SK-N-SH (cell line): ENCODE measurements at regions not wholly inside any gene's neighbourhood (a gene's known extent, or its start where the extent isn't known, plus 50 kb on each side); places are given as distances from the start of the nearest gene placed in this dataset.

Experiments used
- CTCF ChIA-PET: fragments of 300-600, 350-600 bp; formaldehyde crosslinking; extraction: SDS; loops from one replicate; lab custom pipeline; 2021; lab: Yijun Ruan, JAX
- POLR2A ChIA-PET: fragments of 350-600 bp; sonication (Branson Sonifier 250); formaldehyde crosslinking; extraction: SDS; loops from one replicate; lab custom pipeline; 2020; ENCODE audit warnings: antibody characterized with exemption, inconsistent platforms; lab: Yijun Ruan, JAX
- DNase-seq: peaks from one replicate; pipeline ENCODE4 v3.0.0; 2012
- H2AFZ ChIP-seq: fragments of 200-600 bp; sonication (generic); 2 replicates; pipeline ENCODE4 v1.8.1; 2016; ENCODE audit warnings: antibody characterized with exemption, mild to moderate bottlenecking, low read depth
- H3F3A ChIP-seq: fragments of 200-600 bp; sonication (generic); replicated peaks from 2 replicates; pipeline ENCODE3; 2016; ENCODE audit warnings: antibody characterized with exemption, mild to moderate bottlenecking; ENCODE audit not compliant: insufficient read depth
- H3K27ac ChIP-seq, 2 experiments: fragments of 200-500 bp in 1 of 2; fragments of 200-600 bp in 1 of 2; sonication (Bioruptor generic) in 1 of 2; sonication (generic), shearing (Covaris generic) in 1 of 2; 2 replicates each; pipeline versions ENCODE4 v1.5.1 to v1.6.1; 2014 to 2016; ENCODE audit warnings: low read depth in 2 of 2, inconsistent platforms in 1 of 2, low read length in 1 of 2, mild to moderate bottlenecking in 1 of 2, mixed read lengths in 1 of 2
- H3K27me3 ChIP-seq: fragments of 200-600 bp; sonication (generic), shearing (Covaris generic); 2 replicates; pipeline ENCODE4 v1.6.1; 2016; ENCODE audit warnings: mixed run types; ENCODE audit not compliant: insufficient read depth
- H3K36me3 ChIP-seq, 2 experiments: fragments of 200-500 bp in 1 of 2; fragments of 200-600 bp in 1 of 2; sonication (Bioruptor generic) in 1 of 2; sonication (generic) in 1 of 2; replicated peaks in 1 of 2; 2 replicates each; pipeline versions ENCODE3 to v1.5.1; 2014 to 2016; ENCODE audit warnings: low read length in 1 of 2, mild to moderate bottlenecking in 1 of 2; ENCODE audit not compliant: insufficient read depth in 2 of 2, control insufficient read depth in 1 of 2
- H3K4me1 ChIP-seq, 2 experiments: fragments of 200-500 bp in 1 of 2; fragments of 200-600 bp in 1 of 2; sonication (Bioruptor generic) in 1 of 2; sonication (generic), shearing (Covaris generic) in 1 of 2; 2 replicates each; pipeline versions ENCODE4 v1.5.1 to v1.6.1; 2014 to 2016; ENCODE audit warnings: low read depth in 1 of 2, low read length in 1 of 2, mixed run types in 1 of 2; ENCODE audit not compliant: insufficient read depth in 2 of 2, control insufficient read depth in 1 of 2
- H3K4me2 ChIP-seq: fragments of 200-600 bp; sonication (generic), shearing (Covaris generic); 2 replicates; pipeline ENCODE4 v1.6.1; 2017; ENCODE audit warnings: mixed run types
- H3K4me3 ChIP-seq, 2 experiments: fragments of 200-500 bp in 1 of 2; fragments of 200-600 bp in 1 of 2; sonication (Bioruptor generic) in 1 of 2; sonication (generic), shearing (Covaris generic) in 1 of 2; 2 replicates each; pipeline versions ENCODE4 v1.5.1 to v1.8.1; 2014 to 2016; ENCODE audit warnings: low read depth in 2 of 2, inconsistent platforms in 1 of 2, low read length in 1 of 2, mild to moderate bottlenecking in 1 of 2, mixed read lengths in 1 of 2, moderate library complexity in 1 of 2
- H3K79me2 ChIP-seq: fragments of 200-600 bp; sonication (generic); 2 replicates; pipeline ENCODE4 v1.8.1; 2017; ENCODE audit warnings: mild to moderate bottlenecking; ENCODE audit not compliant: insufficient read depth
- H3K9ac ChIP-seq: fragments of 200-600 bp; sonication (generic); 2 replicates; pipeline ENCODE4 v1.6.1; 2017; ENCODE audit warnings: mixed run types
- H3K9me2 ChIP-seq: fragments of 200-600 bp; sonication (generic); 2 replicates; pipeline ENCODE4 v1.6.1; 2017; ENCODE audit warnings: mixed run types
- H3K9me3 ChIP-seq: fragments of 200-600 bp; sonication (generic); 2 replicates; pipeline ENCODE4 v1.6.1; 2017; ENCODE audit warnings: mixed run types, mild to moderate bottlenecking, moderate library complexity
- H4K20me1 ChIP-seq: fragments of 200-600 bp; sonication (generic); 2 replicates; pipeline ENCODE4 v1.6.1; 2017; ENCODE audit warnings: mild to moderate bottlenecking, mixed run types; ENCODE audit not compliant: insufficient read depth
- ELF1 ChIP-seq: IDR thresholded peaks from 2 replicates; pipeline ENCODE4 v1.4.0; 2012
- EP300 ChIP-seq, 2 experiments: IDR thresholded peaks; 2 replicates each; pipeline versions ENCODE4 v1.4.0 to v1.6.1; 2012; ENCODE audit warnings: borderline replicate concordance in 1 of 2, low read depth in 1 of 2, low read length in 1 of 2
- EZH2phosphoT487 ChIP-seq: fragments of 200-600 bp; sonication (generic); IDR thresholded peaks from 2 replicates; pipeline ENCODE4 v1.6.1; 2017; ENCODE audit warnings: low read depth, mixed run types, mild to moderate bottlenecking, antibody characterized with exemption, moderate library complexity, borderline replicate concordance
- FOXM1 ChIP-seq: IDR thresholded peaks from 2 replicates; pipeline ENCODE4 v1.4.0; 2012; ENCODE audit warnings: low read depth, mild to moderate bottlenecking
- GABPA ChIP-seq: IDR thresholded peaks from 2 replicates; pipeline ENCODE4 v1.4.0; 2012; ENCODE audit warnings: low read depth, mild to moderate bottlenecking
- GATA2 ChIP-seq: sonication (generic); formaldehyde crosslinking; IDR thresholded peaks from 2 replicates; pipeline ENCODE4 v1.5.0; 2020; ENCODE audit warnings: mild to moderate bottlenecking, missing genetic modification reagents
- JUND ChIP-seq: IDR thresholded peaks from 2 replicates; pipeline ENCODE4 v1.4.0; 2012
- MEF2A ChIP-seq: IDR thresholded peaks from 2 replicates; pipeline ENCODE4 v1.4.0; 2012; ENCODE audit warnings: low read depth, borderline replicate concordance
- POLR2AphosphoS5 ChIP-seq: IDR thresholded peaks from 2 replicates; pipeline ENCODE4 v1.6.1; 2012; ENCODE audit warnings: low read depth, low read length
- RAD21 ChIP-seq: IDR thresholded peaks from 2 replicates; pipeline ENCODE4 v1.6.1; 2012; ENCODE audit warnings: mild to moderate bottlenecking, low read length
- RFX5 ChIP-seq: IDR thresholded peaks from 2 replicates; pipeline ENCODE4 v1.6.1; 2012; ENCODE audit warnings: mild to moderate bottlenecking, improper control_type of control experiment, low read length
- RXRA ChIP-seq: IDR thresholded peaks from 2 replicates; pipeline ENCODE4 v1.4.0; 2012; ENCODE audit warnings: low read depth, mild to moderate bottlenecking, borderline replicate concordance
- SIN3A ChIP-seq: IDR thresholded peaks from 2 replicates; pipeline ENCODE4 v1.6.1; 2012; ENCODE audit warnings: low read depth, mild to moderate bottlenecking, low read length, moderate library complexity, borderline replicate concordance
- TCF12 ChIP-seq: IDR thresholded peaks from 2 replicates; pipeline ENCODE4 v1.4.0; 2012
- TEAD4 ChIP-seq: IDR thresholded peaks from 2 replicates; pipeline ENCODE4 v1.4.0; 2012; ENCODE audit warnings: mild to moderate bottlenecking, borderline replicate concordance; ENCODE audit not compliant: insufficient read depth
- YY1 ChIP-seq: IDR thresholded peaks from 2 replicates; pipeline ENCODE4 v1.4.0; 2012; ENCODE audit warnings: low read depth, mild to moderate bottlenecking
- WGBS: methylation state at CpG from one replicate; pipeline ENCODE4 v1.1.6; 2017; ENCODE audit warnings: low lambda C conversion rate; 5-methylcytosine and 5-hydroxymethylcytosine counted together
- TF ChIP-seq, protein P1 (sequence below): IDR thresholded peaks from 2 replicates; pipeline ENCODE4 v1.4.0; 2012; ENCODE audit warnings: low read depth, borderline replicate concordance
- TF ChIP-seq, protein P2 (sequence below): IDR thresholded peaks from 2 replicates; pipeline ENCODE4 v1.4.0; 2012; ENCODE audit warnings: low read depth, borderline replicate concordance
- TF ChIP-seq, protein P3 (sequence below): fragments of 200-600 bp; sonication (generic); IDR thresholded peaks from 2 replicates; pipeline ENCODE4 v1.6.1; 2017; ENCODE audit warnings: antibody characterized with exemption, mild to moderate bottlenecking, moderate library complexity
- TF ChIP-seq, protein P4 (sequence below): IDR thresholded peaks from 2 replicates; pipeline ENCODE4; 2012

DNA sequence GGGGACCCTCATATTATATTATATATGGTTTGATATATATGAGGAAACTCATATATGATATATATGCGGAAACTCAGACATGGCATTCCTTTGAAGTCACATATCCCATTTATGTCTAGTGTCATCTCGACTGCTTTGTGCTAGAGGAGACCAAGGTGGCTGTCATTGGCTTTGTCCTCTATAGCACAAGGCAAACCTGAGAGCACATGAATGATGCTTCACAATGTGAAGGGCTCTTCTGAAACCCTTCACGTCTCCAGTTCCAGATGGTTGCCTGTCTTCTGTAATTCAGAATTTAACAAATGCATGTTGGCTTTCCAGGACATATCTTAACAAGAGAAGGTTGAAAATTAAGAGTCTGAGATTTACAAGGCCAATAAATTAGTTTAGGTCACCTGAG lies 303.6 kb downstream of the BARHL2 start:
- CTCF ChIA-PET = no interaction called here
- Histone ChIP-seq H3K79me2 (no peaks in the 10 kb centered on the region), H3K9me2 (no peaks in the 10 kb centered on the region), H3K4me2 (no peak overlapping the region), H3F3A (no peaks in the 10 kb centered on the region), H3K4me3 (no peak overlapping the region), H3K4me1 (no peaks in the 10 kb centered on the region), H3K9me3 (no peaks in the 10 kb centered on the region), H3K27ac (no peak overlapping the region), H3K36me3 (no peaks in the 10 kb centered on the region), H2AFZ (no peak overlapping the region), H4K20me1 (no peaks in the 10 kb centered on the region), H3K9ac (no peak overlapping the region), H3K27me3 (no peaks in the 10 kb centered on the region)
- 27% methylated on average over 3 of the region's 3 CpGs for WGBS
- TF ChIP-seq ELF1 = no peak
- TF ChIP-seq TEAD4 = no peak
- TF ChIP-seq POLR2AphosphoS5 = no peak
- TF ChIP-seq EP300 (IDR thresholded peaks at IDR 0.05; ENCODE audit: borderline replicate concordance in 1 of 2, low read depth in 1 of 2, low read length in 1 of 2) = no peak
- TF ChIP-seq, protein P1, sequence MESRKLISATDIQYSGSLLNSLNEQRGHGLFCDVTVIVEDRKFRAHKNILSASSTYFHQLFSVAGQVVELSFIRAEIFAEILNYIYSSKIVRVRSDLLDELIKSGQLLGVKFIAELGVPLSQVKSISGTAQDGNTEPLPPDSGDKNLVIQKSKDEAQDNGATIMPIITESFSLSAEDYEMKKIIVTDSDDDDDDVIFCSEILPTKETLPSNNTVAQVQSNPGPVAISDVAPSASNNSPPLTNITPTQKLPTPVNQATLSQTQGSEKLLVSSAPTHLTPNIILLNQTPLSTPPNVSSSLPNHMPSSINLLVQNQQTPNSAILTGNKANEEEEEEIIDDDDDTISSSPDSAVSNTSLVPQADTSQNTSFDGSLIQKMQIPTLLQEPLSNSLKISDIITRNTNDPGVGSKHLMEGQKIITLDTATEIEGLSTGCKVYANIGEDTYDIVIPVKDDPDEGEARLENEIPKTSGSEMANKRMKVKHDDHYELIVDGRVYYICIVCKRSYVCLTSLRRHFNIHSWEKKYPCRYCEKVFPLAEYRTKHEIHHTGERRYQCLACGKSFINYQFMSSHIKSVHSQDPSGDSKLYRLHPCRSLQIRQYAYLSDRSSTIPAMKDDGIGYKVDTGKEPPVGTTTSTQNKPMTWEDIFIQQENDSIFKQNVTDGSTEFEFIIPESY = no peak
- TF ChIP-seq EZH2phosphoT487 = no peak
- TF ChIP-seq GABPA = no peak
- no peak for TF ChIP-seq SIN3A
- no peak for TF ChIP-seq RFX5
- TF ChIP-seq RXRA = no peak
- TF ChIP-seq YY1 = no peak
- TF ChIP-seq FOXM1 = no peak
- no peak for TF ChIP-seq JUND
- TF ChIP-seq, protein P2, sequence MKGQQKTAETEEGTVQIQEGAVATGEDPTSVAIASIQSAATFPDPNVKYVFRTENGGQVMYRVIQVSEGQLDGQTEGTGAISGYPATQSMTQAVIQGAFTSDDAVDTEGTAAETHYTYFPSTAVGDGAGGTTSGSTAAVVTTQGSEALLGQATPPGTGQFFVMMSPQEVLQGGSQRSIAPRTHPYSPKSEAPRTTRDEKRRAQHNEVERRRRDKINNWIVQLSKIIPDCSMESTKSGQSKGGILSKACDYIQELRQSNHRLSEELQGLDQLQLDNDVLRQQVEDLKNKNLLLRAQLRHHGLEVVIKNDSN = no peak
- no peak for DNase-seq
- POLR2A ChIA-PET = no interaction called here

- CTCF ChIA-PET = no interaction called here
- Histone ChIP-seq H3K27me3 (no peaks in the 10 kb centered on the region), H4K20me1 (no peaks in the 10 kb centered on the region), H3K9ac (no peak overlapping the region), H3K36me3 (no peaks in the 10 kb centered on the region), H3K4me3 (no peak overlapping the region), H3K4me2 (no peak overlapping the region), H3K27ac (no peak overlapping the region), H3F3A (no peaks in the 10 kb centered on the region), H3K9me2 (no peaks in the 10 kb centered on the region), H2AFZ (0 out of 2 replicates have a peak overlapping the region, but pooled peaks have one; percentile 32), H3K79me2 (no peaks in the 10 kb centered on the region), H3K4me1 (no peaks in the 10 kb centered on the region), H3K9me3 (no peaks in the 10 kb centered on the region)
- no peak for TF ChIP-seq MEF2A
- no peak for TF ChIP-seq YY1
- TF ChIP-seq, protein P3, sequence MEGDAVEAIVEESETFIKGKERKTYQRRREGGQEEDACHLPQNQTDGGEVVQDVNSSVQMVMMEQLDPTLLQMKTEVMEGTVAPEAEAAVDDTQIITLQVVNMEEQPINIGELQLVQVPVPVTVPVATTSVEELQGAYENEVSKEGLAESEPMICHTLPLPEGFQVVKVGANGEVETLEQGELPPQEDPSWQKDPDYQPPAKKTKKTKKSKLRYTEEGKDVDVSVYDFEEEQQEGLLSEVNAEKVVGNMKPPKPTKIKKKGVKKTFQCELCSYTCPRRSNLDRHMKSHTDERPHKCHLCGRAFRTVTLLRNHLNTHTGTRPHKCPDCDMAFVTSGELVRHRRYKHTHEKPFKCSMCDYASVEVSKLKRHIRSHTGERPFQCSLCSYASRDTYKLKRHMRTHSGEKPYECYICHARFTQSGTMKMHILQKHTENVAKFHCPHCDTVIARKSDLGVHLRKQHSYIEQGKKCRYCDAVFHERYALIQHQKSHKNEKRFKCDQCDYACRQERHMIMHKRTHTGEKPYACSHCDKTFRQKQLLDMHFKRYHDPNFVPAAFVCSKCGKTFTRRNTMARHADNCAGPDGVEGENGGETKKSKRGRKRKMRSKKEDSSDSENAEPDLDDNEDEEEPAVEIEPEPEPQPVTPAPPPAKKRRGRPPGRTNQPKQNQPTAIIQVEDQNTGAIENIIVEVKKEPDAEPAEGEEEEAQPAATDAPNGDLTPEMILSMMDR = no peak
- TF ChIP-seq, protein P4, sequence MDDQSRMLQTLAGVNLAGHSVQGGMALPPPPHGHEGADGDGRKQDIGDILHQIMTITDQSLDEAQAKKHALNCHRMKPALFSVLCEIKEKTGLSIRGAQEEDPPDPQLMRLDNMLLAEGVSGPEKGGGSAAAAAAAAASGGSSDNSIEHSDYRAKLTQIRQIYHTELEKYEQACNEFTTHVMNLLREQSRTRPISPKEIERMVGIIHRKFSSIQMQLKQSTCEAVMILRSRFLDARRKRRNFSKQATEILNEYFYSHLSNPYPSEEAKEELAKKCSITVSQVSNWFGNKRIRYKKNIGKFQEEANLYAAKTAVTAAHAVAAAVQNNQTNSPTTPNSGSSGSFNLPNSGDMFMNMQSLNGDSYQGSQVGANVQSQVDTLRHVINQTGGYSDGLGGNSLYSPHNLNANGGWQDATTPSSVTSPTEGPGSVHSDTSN = no peak
- TF ChIP-seq RAD21 = no peak
- TF ChIP-seq EZH2phosphoT487 = no peak
- no peak for TF ChIP-seq SIN3A
- no peak for TF ChIP-seq TCF12
- no peak for TF ChIP-seq GABPA
- TF ChIP-seq JUND = no peak
- no peak for TF ChIP-seq GATA2 (CRISPR knock-in tag)
- no peak for TF ChIP-seq POLR2AphosphoS5
- POLR2A ChIA-PET = no interaction called here
- no peak for DNase-seq
- 31% methylated on average over 2 of the region's 2 CpGs for WGBS
These were observed 304.5 kb downstream of the BARHL2 start for GRCh38 chr1:90412563-90412962.
